NCI-H1694 treated with DMSO at 0.1 percent for 48 hours (cell line): ENCODE measurements at regions not wholly inside any gene's neighbourhood (a gene's known extent, or its start where the extent isn't known, plus 50 kb on each side); places are given as distances from the start of the nearest gene placed in this dataset.
"Not testable (repeated sequence)": the region's sequence is repeated elsewhere in the genome, so short reads cannot be mapped to it uniquely, and the experiment has no call there.

Experiments used
- DNase-seq: peaks from one replicate; lab custom pipeline; 2025; lab: John Stamatoyannopoulos, UW

DNA sequence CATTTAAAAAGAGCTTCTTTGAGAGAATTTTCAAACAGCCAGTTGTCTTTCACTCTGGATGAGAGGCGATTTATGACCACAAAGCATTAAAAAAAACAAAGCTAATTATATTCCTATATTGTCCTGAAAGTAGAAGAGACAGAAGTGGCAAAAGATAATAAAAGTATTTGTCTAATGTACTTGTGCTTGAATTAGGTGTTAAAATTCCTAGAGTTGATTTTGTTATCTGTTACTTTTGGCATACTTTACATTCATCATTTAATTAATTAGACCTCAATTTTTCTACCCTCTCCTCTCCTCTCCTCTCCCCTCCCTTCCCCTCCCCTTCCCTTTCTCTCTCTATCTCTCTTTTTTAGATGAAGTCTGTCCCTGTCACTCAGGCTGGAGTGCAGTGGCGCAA is 635.1 kb upstream of the ZNF385D start:
- DNase-seq = no peak

DNA sequence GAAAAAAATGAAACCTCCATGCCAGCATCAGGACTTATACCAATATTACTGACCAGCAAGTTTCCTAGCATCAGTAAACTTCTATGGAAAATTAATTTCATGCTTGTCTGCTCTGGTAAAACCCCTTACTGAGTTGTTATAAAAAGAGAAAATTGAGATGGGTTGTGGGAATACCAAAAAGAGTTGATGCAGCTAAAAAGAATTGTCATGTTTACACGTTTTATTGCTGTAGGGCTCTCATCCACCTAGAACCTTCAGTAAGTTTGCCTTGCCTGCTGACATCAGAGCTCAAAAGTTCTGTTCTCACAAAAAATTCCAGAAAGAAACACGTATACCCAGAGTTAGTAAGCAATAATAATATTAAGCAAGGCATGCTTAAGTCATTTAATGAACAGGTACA is 641.3 kb upstream of the ZNF385D start:
- no peak for DNase-seq

DNA sequence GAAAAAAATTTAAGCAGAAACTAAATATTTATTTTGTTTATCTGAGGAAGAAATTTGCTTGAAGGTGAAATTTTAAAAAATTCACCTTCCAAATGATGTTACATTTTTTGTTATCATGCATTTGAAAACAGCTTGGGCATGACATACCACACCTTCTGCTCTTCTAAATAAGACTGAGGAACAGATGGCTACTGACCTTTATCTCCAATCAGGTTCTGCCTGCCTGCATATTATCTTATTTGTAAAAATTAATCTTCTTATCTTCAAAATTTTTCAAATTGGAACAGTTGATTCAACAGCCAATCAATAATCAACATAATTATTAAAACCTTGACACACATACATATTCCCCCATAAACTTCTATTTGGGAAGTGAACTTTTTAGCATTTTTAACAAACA is 641.8 kb upstream of the ZNF385D start:
- DNase-seq = no peak

DNA sequence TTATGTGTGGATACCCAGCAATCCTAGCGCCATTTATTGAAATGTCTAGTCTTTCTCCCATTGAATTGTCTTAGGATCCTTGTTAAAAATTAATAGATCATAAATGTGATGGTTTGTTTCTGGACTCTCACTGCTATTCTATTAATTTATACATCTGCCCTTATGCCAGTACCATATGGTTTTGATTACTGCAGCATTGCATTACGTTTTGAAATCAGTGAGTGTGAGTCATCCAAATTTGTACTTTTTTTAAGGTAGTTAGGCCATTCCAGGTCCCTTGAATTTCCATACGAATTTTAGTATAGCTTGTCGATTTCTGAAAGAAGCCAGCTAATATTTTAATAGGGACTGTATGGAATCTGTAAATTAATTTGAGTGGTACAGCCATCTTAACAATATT is 648.6 kb upstream of the ZNF385D start:
- no peak for DNase-seq

DNA sequence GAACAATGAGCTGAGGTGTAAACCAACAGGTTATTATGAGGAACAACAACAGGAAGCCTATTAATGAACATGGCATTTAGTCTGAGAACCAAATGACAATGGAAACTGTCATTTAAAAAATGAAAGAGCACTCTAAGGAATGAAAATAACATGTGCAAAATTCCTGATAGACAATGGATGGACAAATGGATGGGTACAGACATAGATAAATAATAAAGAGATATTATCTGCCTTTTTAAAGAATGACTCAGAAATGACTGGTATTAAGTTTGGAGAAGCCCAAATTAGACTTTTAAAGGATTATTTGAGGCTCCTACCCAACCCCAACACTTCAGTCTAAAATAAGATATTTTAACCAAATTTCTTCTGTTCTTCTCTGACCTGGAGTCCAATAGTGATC is 650.5 kb upstream of the ZNF385D start:
- DNase-seq = no peak

DNA sequence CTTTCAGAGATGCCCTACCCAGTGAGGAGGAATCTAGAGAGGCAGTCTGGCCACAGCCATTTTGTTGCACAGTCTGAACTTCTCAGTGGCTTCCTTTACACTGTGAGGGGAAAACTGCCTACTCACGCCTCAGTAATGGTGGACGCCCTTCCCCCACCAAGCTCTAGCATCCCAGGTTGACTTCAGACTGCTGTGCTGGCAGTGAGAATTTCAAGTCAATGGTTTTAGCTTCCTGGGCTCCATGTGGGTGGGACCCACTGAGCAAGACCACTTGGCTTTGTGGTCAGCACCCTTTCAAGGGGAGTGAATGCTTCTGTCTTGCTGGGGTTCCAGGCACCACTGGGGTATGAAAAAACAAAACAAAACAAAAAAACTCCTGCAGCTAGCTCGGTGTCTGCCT is 663.2 kb upstream of the ZNF385D start:
- DNase-seq = no peak

DNA sequence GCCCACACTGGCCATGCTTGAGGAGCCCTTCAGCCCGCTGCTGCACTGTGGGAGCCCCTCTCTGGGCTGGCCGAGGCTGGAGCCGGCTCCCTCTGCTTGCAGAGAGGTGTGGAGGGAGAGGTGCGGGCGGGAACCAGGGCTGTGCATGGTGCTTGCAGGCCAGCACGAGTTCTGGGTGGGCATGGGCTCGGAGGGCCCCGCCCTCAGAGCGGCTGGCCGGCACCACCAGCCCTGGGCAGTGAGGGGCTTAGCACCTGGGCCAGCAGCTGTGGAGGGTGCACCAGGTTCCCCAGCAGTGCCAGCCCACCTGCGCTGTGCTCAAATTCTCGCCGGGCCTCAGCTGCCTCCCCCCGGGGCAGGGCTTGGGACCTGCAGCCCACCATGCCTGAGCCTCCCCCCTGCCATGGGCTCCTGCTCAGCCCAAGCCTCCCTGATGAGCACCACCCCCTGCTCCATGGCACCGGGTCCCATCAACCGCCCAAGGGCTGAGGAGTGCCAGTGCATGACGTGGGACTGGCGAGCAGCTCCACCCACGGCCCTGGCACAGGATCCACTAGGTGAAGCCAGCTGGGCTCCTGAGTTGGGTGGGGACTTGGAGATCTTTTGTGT is 665.9 kb upstream of the ZNF385D start:
- not testable (repeated sequence) for DNase-seq

DNA sequence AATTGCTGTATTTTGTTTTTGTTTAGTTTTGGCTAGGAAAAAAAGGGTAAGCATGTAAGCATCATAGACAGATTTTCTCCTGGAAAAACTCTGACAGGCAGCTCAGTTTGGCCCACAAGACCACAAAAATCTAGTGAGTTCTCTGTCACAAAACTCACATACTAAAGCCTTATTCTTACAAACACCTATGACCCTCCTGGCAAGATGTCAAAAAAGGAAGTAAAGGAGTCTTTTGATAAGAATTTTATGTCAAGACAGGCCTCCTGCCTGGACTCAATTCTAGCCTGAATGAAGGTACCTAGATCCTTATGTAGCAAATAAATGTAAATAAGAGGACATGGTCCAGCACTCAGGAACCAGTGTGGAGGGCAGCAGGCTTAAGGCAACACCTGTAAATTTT is 668.3 kb upstream of the ZNF385D start:
- DNase-seq = no peak

DNA sequence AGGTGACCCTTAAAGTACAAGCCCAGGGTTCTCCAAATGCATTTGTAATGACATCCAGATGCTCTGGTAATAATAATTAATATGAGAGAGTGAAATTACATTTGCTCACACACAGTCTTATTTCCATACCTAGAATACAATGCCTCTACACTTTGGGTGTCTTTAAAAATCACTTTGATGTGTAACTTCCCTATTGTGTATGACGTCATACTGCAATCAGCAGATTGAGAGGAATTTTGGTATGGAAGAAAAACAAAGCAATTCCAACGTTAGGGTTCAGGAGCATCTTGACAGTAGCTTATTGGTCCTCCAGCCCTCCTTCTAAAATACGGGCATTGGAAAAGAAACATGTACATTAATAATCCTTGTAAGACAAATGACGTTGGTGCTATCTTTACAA is 670.6 kb upstream of the ZNF385D start:
- no peak for DNase-seq

DNA sequence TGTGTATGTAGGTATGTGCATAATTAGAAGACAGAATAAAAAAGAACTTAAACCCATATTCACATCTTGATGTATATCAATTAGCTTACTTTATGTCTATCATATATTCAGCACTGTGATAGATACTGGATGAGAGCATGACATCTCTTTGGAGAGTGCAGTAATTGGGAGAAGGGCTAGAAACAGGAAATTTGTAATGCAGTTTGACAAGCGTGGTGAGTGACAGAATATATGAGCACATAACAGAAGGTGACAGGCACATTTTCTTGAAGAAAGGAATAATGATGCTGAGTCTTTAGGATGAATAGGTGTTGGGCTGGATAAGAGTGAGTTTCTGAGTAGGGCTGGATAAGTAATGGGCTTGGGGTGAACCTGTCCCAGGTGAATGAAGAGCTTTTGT is 680.3 kb upstream of the ZNF385D start:
- DNase-seq = no peak

DNA sequence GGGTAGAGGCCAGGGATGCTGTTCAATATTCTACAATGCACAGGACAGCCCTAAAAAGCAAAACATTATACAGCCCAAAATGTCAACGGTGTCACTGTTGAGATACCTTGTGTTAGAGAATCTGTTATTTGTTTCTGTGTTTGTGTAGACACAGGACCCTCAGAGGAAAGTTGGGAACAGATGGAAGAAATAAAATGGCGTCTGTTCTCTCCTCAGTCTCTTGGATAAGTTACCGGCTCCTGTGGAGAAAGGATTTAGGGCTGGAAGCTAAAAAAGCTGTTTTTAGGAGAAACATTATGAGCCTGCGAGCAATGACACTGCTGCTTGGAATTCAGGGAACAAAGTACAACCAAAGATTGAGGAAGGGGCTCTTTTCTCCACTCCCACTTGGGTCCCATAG is 688.6 kb upstream of the ZNF385D start:
- DNase-seq = no peak

DNA sequence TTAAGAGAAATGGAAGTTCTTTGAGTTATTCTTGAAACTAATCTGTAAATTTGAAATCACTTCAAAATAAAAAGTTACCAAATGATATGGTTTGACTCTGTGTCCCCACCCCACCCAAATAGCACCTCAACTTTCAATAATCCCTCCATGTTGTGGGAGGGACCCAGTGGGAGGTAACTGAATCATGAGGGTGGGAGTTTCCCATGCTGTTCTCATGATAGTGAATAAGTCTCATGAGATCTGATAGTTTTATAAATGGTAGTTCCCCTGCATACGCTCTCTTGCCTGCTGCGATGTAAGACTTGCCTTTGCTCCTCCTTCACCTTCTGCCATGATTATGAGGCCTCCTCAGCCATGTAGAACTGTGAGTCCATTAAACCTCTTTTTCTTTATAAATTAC is 690.7 kb upstream of the ZNF385D start:
- no peak for DNase-seq

DNA sequence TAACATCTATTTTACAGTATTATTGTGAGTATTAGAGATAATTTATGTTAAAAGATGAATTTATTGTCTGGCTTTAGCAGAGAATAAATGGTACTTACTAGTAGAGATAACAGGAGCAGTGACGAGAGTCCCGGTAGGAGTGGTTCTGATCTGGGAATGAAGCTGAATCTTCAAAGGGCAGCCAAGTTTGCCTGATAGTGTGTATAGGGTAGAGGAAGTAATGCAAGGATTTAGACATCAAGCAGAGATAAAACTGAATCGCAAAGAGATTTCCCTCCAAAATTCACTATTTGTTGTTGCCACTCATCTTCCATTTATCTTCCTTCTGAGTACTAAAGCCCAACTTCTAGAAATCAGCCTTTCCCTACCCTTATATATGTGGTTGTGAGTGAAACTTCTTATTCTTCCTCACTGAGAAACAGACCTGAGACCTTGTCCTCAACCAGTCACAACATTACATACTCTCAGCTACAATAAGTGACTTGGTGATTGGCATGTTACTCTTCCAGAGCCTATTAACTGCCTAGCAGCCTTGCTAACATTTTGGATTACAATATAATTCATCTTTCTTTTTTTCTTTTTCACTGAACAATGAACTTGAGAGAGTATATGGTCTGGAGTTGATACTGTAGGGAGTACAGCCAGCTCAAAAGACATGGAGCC is 692.7 kb upstream of the ZNF385D start:
- DNase-seq = no peak

DNA sequence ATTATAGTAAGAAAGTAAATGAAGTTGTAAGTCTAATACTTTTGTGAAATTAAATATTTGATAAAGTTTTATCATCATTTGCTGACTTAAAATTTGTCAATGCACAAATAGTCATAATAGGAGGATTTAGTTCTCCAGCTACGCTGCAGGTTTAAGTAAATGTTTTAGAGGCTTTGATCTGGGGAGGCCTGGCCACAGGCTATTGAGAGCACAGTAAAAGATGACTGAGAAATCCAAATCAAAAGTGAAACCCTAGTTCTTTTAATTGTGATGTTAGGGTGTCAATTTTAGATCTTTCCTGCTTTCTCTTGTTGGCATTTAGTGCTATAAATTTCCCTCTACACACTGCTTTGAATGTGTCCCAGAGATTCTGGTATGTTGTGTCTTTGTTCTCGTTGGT is 694.3 kb upstream of the ZNF385D start:
- not testable (repeated sequence) for DNase-seq

DNA sequence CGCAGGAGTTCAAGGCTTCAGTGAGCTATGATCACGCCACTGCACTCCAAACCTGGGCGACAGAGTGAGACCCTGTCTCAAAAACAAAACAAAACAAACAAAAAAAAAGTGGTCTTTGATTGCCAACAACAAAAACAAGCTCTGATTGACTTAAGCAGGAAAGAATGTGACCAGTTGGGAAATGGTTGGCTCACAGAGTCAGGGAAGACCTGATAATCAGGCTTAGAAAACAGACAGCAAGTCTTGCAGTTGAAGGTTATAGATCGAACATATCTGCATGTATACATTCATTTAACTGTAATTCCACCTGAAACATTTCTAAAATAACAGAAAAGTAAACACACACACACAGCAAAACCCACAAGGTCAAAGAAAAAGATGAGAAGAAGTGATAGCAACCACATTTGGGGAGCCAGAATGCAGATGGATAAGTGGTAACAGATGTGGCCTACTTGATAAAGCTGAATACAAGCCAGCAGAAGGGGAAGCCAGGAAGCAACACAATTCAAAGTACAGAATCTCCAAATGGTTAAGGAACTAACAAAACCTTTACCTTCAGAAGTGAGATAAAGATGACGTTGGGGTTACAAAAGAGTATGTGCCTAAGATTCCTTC is 699.9 kb upstream of the ZNF385D start:
- DNase-seq = no peak

DNA sequence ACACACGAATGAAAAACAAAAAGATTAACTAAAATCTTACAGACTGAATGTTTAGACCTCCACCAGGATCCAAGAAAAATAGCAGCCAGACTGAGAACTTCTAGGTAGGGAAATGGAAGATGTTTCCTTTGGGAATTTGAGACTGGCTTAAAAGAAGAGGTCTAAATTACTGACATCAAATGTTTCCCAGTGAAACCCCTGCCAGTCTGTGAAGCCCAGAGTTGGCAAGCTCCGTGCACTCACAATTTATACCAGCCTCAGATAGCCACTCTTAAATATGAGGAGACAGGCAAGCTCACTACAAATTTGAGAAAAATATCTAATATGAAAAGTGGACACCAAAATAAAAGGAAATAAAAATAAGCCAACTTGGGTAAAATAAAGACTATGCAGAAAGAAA is 700.5 kb upstream of the ZNF385D start:
- no peak for DNase-seq

DNA sequence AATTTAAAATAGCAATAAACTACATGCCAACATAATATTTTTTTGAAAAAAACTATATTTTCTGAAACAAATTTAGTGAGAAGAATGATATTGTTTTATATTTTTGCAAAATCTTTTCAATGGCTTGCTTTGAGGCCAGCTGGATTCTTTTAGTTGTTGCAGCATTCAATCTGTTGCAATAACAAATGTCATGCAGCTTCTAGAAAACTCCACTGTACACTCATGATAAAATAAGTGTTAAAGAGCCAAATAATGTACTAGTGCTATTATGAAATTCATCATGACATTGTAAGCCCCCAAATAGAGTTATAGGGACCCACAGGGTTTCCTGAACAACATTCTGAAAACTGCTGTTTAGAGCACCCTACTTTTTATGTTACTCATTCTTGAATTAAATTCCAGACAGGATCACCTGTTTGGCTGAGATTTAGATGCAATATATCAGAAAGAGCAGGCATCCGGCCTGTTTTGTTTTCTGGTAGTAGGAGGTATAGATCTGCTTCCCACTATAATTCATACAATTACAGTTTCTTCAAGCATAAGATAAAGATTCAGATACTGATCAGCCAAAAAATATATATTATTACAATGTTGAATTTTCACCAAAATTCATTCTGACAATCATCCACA is 703.0 kb upstream of the ZNF385D start:
- no peak for DNase-seq

DNA sequence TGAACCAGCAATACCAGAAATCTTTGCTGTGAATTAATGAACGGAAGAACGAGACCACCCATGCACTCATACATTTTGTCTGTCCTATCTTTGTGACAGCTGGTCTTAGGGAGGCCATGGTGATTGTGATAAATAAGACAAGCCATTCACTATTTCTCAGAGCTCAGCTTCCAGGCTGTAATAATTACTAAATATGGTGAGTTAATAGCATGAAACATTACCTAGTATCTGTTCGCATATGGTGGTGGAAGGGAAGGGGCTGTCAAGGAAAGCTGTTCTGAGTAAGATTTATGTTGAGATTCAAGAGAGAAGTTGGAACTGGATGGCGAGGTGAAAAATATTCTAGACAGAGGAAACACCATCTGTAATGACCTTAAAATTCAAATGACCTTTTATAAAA is 719.0 kb upstream of the ZNF385D start:
- no peak for DNase-seq

DNA sequence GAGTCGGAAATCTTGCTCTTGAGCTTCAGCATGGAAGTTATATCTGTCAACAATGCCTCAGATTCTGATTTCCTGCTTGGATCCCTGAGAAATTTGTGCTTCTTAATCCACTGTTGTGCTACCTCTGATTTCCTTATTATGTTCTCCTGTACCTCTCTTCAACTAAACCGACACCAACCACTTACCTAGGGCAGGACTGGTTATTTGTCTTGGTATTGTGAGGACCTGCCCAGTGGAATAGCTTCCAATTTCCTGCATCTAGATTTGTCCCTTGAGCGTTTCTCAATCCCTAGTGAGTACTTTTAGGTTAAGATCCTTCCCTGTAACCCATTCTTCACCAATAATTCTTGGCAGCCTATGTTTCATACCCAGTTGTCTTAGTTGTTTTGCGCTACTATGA is 720.5 kb upstream of the ZNF385D start:
- no peak for DNase-seq

DNA sequence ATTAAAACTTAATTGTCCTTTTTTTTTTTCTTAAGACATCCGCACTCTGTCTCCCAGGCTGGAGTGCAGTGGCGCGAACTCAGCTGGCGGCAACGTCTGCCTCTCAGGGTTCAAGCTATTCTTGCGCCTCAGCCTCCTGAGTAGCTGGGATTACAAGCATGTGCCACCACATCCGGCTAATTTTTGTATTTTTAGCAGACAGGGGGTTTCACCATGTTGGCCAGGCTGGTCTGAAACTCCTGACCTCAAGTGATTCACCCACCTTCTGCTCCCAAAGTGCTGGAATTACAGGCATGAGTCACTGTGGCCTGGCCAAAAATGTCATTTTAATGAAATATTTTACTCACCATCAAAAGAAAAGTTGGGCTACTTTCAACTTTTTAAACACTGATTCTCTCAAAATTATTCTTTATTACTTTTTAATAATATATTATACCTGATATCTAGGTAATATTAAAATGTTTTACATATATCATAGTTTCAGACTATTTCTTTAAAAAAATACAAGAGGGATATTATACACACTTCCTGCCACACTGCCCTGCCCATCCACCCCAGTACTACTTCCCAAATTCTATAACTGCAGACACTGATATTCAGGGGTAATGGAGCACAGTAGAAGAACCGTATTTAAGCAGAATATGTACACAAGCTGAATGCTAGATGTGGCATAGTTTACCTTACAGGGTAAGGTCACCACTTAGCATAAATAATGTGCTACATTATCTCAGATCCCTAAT is 723.9 kb upstream of the ZNF385D start:
- DNase-seq = no peak

DNA sequence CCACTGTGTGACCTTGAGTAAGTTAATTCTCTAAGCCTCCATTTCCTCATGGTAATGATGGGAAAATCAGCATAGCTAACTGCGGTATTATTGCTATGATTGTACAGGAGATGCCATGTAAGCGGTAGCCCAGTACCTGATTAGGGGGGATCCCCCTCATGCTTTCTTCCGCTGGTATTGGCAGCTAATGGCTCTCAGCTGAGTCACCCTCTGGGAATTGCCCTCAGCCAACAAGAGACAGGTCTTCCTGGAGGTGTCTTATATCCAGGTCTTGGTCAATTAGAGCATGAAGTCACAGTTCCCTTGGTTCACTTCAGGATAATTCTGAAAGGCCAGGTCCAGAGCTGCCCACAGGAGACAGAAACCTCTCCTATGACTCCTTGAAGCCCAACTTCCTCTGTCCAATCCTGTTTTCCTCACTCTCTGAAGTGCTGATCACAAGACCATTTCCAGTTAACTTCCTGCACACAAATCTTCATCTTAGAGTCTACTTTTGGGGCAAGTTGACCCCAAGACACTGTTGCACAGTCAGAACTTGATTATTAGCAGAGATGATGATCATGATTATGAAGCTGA is 724.7 kb upstream of the ZNF385D start:
- no peak for DNase-seq

DNA sequence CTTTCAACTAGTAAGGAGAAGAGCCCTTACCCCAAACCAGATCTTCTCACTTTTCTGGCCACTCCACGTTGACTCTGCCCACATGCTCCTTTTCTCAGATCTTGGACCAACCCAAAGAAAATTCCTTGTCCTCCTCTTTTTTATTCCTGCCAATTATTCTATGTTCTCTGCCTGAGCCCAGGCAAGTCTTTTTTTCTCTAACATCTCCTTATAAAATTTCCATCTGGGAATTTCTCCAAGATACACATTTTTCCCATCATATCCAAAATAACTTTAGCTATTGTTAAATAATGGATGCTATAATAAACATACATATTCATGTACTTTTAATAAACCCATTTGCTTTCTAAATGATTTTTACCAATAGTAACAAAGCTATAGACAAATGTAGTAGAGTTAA is 726.0 kb upstream of the ZNF385D start:
- DNase-seq = no peak
